ENCODE measurements at regions not wholly inside any gene's neighbourhood (a gene's known extent, or its start where the extent isn't known, plus 50 kb on each side); places are given as distances from the start of the nearest gene placed in this dataset.
"Not testable (repeated sequence)": the region's sequence is repeated elsewhere in the genome, so short reads cannot be mapped to it uniquely, and the experiment has no call there.

- no peak for DNase-seq (ENCODE audit: low read depth in 2 of 2, low spot score in 1 of 2)
These were observed 430.6 kb upstream of the RAB6C start for GRCh38 chr2:129548880-129549279.

- DNase-seq (ENCODE audit: low read depth in 2 of 2, low spot score in 1 of 2) = no peak
These were observed 428.9 kb upstream of the RAB6C start for GRCh38 chr2:129550536-129550935.

GRCh38 chr2:129554373-129554772 lies 425.1 kb upstream of the RAB6C start:
- DNase-seq (ENCODE audit: low read depth in 2 of 2, low spot score in 1 of 2) = no peak

GRCh38 chr2:129559101-129559500 lies 420.4 kb upstream of the RAB6C start:
- no peak for DNase-seq (ENCODE audit: low read depth in 2 of 2, low spot score in 1 of 2)

- no peak for DNase-seq (ENCODE audit: low read depth in 2 of 2, low spot score in 1 of 2)
These were observed 413.8 kb upstream of the RAB6C start for GRCh38 chr2:129565551-129566109.

- not testable (repeated sequence) for DNase-seq (ENCODE audit: low read depth in 2 of 2, low spot score in 1 of 2)
These were observed 408.7 kb upstream of the RAB6C start for GRCh38 chr2:129570812-129571211.

- DNase-seq (ENCODE audit: low read depth in 2 of 2, low spot score in 1 of 2) = no peak
These were observed 404.0 kb upstream of the RAB6C start for GRCh38 chr2:129575431-129575830.

GRCh38 chr2:129575880-129576279 lies 403.6 kb upstream of the RAB6C start:
- DNase-seq (ENCODE audit: low read depth in 2 of 2, low spot score in 1 of 2) = no peak

GRCh38 chr2:129580001-129580400 lies 399.5 kb upstream of the RAB6C start:
- DNase-seq (ENCODE audit: low read depth in 2 of 2, low spot score in 1 of 2) = no peak

- no peak for DNase-seq (ENCODE audit: low read depth in 2 of 2, low spot score in 1 of 2)
These were observed 393.7 kb upstream of the RAB6C start for GRCh38 chr2:129585760-129586159.

GRCh38 chr2:129587426-129588064 lies 391.9 kb upstream of the RAB6C start:
- DNase-seq (ENCODE audit: low read depth in 2 of 2, low spot score in 1 of 2) = no peak

- DNase-seq (ENCODE audit: low read depth in 2 of 2, low spot score in 1 of 2) = no peak
These were observed 374.9 kb upstream of the RAB6C start for GRCh38 chr2:129604560-129604959.

GRCh38 chr2:129605646-129606045 lies 373.8 kb upstream of the RAB6C start:
- DNase-seq (ENCODE audit: low read depth in 2 of 2, low spot score in 1 of 2) = no peak

GRCh38 chr2:129606496-129607270 lies 372.8 kb upstream of the RAB6C start:
- DNase-seq (ENCODE audit: low read depth in 2 of 2, low spot score in 1 of 2) = no peak

- no peak for DNase-seq (ENCODE audit: low read depth in 2 of 2, low spot score in 1 of 2)
These were observed 370.2 kb upstream of the RAB6C start for GRCh38 chr2:129609224-129609623.

- DNase-seq (ENCODE audit: low read depth in 2 of 2, low spot score in 1 of 2) = no peak
These were observed 368.7 kb upstream of the RAB6C start for GRCh38 chr2:129610766-129611165.

- DNase-seq (ENCODE audit: low read depth in 2 of 2, low spot score in 1 of 2) = no peak
These were observed 368.0 kb upstream of the RAB6C start for GRCh38 chr2:129611471-129611870.

- DNase-seq (ENCODE audit: low read depth in 2 of 2, low spot score in 1 of 2) = no peak
These were observed 360.0 kb upstream of the RAB6C start for GRCh38 chr2:129619471-129619870.

GRCh38 chr2:129620411-129620810 lies 359.1 kb upstream of the RAB6C start:
- no peak for DNase-seq (ENCODE audit: low read depth in 2 of 2, low spot score in 1 of 2)

- DNase-seq (ENCODE audit: low read depth in 2 of 2, low spot score in 1 of 2) = no peak
These were observed 355.7 kb upstream of the RAB6C start for GRCh38 chr2:129623783-129624182.

GRCh38 chr2:129627437-129627836 lies 352.0 kb upstream of the RAB6C start:
- no peak for DNase-seq (ENCODE audit: low read depth in 2 of 2, low spot score in 1 of 2)

GRCh38 chr2:129636692-129637091 lies 342.8 kb upstream of the RAB6C start:
- no peak for DNase-seq (ENCODE audit: low read depth in 2 of 2, low spot score in 1 of 2)
